COLO829 (cell line): ENCODE measurements at regions not wholly inside any gene's neighbourhood (a gene's known extent, or its start where the extent isn't known, plus 50 kb on each side); places are given as distances from the start of the nearest gene placed in this dataset.
A peak's percentile ranks its signal among the peaks of the same experiment; 100 is the strongest.

Experiments
- DNase-seq: peaks from one replicate; pipeline ENCODE4 v3.0.0; 2012; ENCODE audit warnings: low spot score

GRCh38 chr9:82637368-82637767 lies 425.6 kb downstream of the RASEF start:
- no peak for DNase-seq

GRCh38 chr9:82645600-82645999 lies 417.3 kb downstream of the RASEF start:
- peak; percentile 72 for DNase-seq

DNA sequence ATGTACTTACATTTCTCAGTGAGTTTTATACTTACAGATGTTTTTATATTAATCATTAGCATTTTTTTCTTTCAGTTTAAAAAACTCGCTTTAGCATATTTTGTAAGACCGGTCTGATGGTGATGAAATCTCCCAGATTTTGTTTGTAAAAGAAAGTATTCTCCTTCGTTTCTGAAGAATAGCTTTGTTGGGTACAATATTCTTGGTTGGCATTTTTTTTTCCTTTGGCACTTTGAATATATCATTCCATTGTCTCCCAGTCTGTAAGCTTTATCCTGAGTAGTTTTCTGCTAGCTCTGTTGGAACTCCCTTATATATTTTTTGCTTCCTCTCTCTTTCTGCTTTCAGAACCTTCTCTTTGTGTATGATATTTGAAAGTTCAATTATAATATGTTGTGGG lies 412.6 kb downstream of the RASEF start:
- DNase-seq: no peak

DNA sequence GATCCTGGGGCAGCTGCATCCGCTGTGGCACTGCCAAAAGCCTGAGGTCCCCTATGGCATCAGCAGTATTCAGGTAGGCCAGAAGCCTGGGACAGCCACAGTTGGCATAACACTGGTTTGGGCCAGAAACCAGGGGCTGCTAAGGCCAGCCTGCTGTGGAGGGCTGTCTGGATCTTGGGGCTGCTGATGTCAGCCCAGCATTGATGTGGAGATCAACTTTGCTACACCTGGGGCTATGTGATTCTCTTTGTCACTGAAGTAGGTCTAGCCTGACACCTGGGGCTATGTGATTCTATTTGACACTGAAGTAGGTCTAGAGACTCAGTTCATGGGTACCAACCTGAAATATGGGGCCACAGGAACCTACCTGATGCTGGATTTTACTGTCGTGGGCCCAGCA lies 411.5 kb downstream of the RASEF start:
- no peak for DNase-seq

GRCh38 chr9:82665324-82665723 lies 397.6 kb downstream of the RASEF start:
- no peak for DNase-seq

- no peak for DNase-seq
Observed at GRCh38 chr9:82668689-82669199, 394.2 kb downstream of the RASEF start.

GRCh38 chr9:82670000-82670399 lies 392.9 kb downstream of the RASEF start:
- DNase-seq: no peak

- DNase-seq: no peak
Observed at GRCh38 chr9:82670726-82671125, 392.2 kb downstream of the RASEF start.

DNA sequence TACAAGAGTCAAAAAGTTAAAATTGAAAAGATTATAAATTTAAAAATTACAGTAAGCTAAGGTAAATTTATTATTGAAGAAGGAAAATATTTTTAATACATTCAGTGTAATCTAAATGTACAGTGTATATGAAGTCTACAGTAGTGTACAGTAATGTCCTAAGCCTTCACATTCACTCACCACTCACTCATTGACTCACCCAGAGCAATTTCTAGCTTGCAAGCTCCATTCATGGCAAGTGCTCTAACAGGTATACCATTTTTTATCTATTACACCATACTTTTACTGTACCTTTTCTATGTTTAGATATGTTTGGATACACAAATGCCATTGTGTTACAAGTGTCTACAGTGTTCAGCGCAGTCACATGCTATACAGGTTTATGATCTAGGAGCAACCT lies 389.7 kb downstream of the RASEF start:
- DNase-seq: no peak

DNA sequence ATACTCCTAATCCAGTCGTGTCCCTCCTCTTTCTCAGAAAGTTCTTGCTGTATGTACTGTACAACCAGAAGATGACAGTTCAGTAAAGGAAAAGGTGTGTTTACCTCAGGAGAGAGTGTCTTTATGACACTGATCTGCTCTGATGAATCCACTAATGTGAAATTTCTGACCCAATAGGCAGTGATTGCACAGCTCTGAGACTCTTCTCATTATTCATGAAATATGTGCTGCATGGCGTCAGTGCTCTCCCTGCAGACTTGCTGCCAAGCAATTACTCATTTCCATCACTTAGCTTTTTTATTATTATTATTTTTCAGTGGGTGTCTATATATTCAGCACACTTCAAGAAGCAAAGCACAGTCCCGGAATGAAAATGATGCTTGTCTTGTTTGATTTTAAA lies 389.0 kb downstream of the RASEF start:
- no peak for DNase-seq

DNA sequence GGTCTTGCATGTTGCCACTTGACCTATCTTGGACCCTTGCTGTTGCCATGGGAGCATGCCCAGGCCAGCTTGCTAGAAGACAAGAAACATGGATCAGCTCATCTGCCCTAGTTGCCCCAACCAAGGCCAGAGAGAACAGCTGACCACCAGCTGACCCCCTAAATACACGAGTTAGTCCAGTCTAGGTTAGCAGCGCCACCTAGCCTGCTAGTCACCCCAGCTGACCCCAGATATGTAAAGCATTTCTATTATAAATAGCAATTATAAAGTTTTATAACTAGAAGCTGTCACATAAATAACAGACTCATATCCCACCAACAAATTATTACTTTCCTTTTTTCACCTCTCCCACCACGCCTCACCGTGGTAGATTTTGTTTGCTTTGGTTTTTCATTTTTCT lies 387.8 kb downstream of the RASEF start:
- no peak for DNase-seq

DNA sequence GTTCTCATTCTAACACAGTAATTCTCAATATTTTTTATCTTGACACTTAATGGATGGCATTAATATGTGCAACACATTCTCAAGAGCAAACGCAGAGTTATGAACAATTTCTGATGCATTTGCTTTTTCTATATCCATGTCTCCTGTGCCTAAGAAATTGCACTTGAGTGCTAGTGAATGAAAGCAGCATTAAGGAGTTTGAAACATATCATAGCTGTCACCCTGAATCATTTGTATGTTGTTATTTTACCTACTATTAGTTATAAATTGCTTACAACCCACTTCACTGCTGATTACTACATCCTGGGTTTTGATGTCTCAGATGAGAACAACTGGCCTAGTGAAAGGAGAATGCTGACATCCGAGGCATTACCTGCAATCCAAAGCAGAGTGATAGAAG lies 387.3 kb downstream of the RASEF start:
- no peak for DNase-seq

DNA sequence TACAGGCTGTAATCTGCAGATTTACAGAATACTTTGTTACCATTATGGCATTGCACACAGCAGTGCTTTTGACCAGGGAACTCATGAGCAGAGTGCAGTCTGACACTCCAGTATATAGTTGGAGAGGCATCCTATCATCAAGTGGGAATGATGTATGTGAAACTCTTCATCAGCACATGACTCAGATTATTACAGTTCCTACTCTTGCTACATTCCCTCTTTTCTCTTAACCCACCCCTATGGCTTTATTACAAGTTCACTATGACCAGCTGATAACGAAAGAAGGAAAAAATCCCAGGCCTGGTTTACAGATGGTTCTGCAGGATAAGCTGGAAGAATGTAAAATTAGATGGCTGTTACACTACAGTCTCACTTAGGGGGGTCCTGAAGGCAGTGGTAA lies 385.9 kb downstream of the RASEF start:
- DNase-seq: no peak

DNA sequence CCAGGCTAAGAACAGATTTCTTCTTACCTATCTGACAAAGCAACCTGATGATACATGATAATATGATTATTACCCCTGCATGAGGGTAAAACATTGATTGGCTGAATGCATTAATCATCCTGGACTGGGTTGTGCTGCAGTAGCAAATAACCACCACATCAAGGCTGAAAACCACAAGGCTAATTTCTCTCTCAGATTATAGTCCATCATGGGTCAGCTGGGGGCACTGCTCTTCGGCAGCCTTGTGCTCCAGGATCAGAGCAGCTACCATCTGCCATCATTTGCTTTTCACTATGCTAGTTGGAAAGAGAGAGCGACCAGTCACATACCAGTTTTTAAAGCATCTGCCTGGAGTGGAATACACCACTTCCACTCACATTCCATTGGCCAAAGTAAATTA lies 383.5 kb downstream of the RASEF start:
- no peak for DNase-seq

DNA sequence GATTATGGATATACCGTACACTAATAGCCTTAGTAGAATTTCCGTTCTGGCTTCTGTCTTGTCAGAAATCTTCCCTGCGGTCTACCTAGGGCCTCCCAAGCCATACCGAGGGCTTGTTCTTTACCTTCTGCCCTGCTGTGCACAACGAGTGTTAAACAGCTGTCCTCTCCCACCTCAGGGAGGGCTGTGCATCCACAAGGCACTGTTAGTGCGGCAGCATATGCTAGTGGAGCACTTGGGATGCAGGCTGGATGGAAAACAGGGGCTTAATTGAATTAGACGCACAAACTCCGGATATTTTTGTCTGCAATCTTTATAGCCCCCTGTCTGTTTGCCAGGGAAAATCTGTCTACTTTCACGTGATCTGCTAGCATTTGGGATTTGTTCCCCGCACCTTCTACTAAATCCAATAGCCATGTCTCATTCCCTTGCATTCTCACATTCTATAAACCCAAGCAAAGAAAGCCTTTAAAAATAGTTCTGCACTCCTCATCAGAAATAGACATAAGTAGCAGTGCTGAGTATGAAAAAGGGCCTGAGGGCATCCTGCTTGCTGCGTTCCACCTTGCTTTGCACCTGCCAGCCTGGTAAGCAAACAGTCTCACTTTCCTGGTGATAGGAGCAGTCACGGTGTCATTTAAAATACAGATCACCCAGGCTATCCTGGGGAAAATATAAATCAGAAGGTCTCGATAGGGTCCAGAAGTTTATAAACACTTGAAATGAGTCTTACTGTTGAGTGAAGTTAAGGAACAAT lies 382.6 kb downstream of the RASEF start:
- DNase-seq: no peak

DNA sequence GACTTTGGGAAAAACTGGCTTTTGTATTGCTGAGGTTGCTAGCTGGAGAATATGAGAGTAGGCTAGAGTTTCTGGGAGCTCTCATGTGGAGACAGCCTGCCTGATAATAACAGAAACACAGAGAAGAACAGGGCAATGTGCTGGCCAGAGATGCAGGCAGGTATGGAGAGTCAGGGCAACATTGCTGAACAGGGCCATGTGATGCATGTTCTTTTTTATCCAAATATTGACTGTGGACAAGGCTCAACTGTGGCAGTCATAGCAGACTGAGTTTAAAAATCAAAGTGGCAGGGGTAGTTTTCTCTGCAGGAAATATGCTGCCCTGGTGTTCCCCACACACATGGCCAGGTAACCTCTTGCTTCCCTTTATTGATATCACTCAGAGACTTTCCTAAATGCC lies 381.1 kb downstream of the RASEF start:
- no peak for DNase-seq

- no peak for DNase-seq
Observed at GRCh38 chr9:82682431-82682830, 380.5 kb downstream of the RASEF start.

GRCh38 chr9:82695704-82696103 lies 367.2 kb downstream of the RASEF start:
- no peak for DNase-seq

GRCh38 chr9:82706786-82707185 lies 356.2 kb downstream of the RASEF start:
- no peak for DNase-seq

GRCh38 chr9:82716821-82717220 lies 346.1 kb downstream of the RASEF start:
- DNase-seq: no peak

DNA sequence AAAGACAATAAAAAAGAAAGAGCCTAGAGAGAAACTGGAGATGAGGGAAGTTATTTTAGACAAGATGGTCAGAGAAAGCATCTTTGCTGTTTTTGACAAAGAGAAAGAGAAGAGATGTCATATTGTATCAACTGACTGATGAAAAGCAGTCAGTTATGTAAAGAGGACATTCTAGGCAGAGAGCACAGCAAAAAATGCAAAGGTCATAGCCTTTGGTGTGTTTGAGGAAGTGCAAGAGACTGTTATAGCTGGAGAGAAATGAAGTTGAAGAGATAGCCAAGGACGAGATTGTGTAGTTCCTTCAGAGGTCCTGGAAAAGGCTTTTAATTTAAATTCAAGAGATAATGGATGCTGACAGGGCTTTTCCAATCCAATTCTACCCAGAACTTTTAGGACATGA lies 342.4 kb downstream of the RASEF start:
- no peak for DNase-seq

- peak; percentile 65 for DNase-seq
Observed at GRCh38 chr9:82721593-82721992, 341.3 kb downstream of the RASEF start.

DNA sequence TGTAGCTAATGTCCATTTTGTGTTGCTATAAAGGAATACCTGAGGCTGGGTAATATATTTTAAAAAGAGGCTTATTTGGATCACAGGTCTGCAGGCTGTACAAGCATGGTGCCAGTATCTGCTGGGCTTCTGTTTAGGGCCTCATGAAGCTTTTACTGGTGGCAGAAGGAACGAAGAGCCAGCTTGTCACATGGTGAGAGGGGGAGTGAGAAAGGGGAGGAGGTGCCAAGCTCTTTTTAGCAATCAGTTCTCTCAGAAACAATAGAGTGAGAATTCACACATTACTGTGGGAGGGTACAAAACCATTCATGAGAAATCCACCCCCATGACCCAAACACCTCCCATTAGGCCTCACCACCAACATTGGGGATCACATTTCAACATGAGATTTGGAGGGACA lies 340.9 kb downstream of the RASEF start:
- no peak for DNase-seq

- no peak for DNase-seq
Observed at GRCh38 chr9:82722561-82722960, 340.4 kb downstream of the RASEF start.
